HEK293T (cell line): ENCODE measurements at regions not wholly inside any gene's neighbourhood (a gene's known extent, or its start where the extent isn't known, plus 50 kb on each side); places are given as distances from the start of the nearest gene placed in this dataset.

Source experiments
- CTCF ChIA-PET: fragments of 350-600 bp; formaldehyde crosslinking; extraction: SDS; loops from one replicate; lab custom pipeline; 2021; ENCODE audit warnings: antibody characterized with exemption, inconsistent platforms; lab: Yijun Ruan, JAX
- POLR2A ChIA-PET: fragments of 350-600 bp; formaldehyde crosslinking; extraction: SDS; loops from one replicate; lab custom pipeline; 2020; ENCODE audit warnings: antibody characterized with exemption, inconsistent platforms; lab: Yijun Ruan, JAX
- DNase-seq: peaks from one replicate; pipeline ENCODE4 v3.0.0; 2012; ENCODE audit warnings: mixed read lengths; ENCODE audit errors: extremely low spot score
- ARNT ChIP-seq: fragments of 450-650 bp; IDR thresholded peaks from 2 replicates; pipeline ENCODE4 v1.6.1; 2017; ENCODE audit warnings: mild to moderate bottlenecking
- BHLHE40 ChIP-seq: fragments of 450-650 bp; IDR thresholded peaks from 2 replicates; pipeline ENCODE4 v1.6.1; 2016; ENCODE audit warnings: mild to moderate bottlenecking, moderate library complexity, borderline replicate concordance
- CTBP1 ChIP-seq: fragments of 450-650 bp; IDR thresholded peaks from 2 replicates; pipeline ENCODE4 v1.6.1; 2016; ENCODE audit warnings: borderline replicate concordance
- ELF4 ChIP-seq: fragments of 450-650 bp; IDR thresholded peaks from 2 replicates; pipeline ENCODE4 v1.6.1; 2017; ENCODE audit warnings: antibody characterized with exemption
- FOXA1 ChIP-seq: fragments of 450-650 bp; IDR thresholded peaks from 2 replicates; pipeline ENCODE4 v1.6.1; 2016; ENCODE audit warnings: mild to moderate bottlenecking
- FOXK2 ChIP-seq: fragments of 450-650 bp; IDR thresholded peaks from 2 replicates; pipeline ENCODE4 v1.6.1; 2016; ENCODE audit warnings: mild to moderate bottlenecking
- FOXM1 ChIP-seq: fragments of 450-650 bp; IDR thresholded peaks from 2 replicates; pipeline ENCODE4 v1.6.1; 2017; ENCODE audit warnings: mild to moderate bottlenecking, borderline replicate concordance
- HDGF ChIP-seq: fragments of 450-650 bp; IDR thresholded peaks from 2 replicates; pipeline ENCODE4 v1.6.1; 2017; ENCODE audit warnings: antibody characterized with exemption, borderline replicate concordance
- L3MBTL2 ChIP-seq: fragments of 450-650 bp; conservative IDR thresholded peaks from 2 replicates; pipeline ENCODE4 v1.6.1; 2016; ENCODE audit warnings: mild to moderate bottlenecking
- LEF1 ChIP-seq: fragments of 450-650 bp; IDR thresholded peaks from 2 replicates; pipeline ENCODE4 v1.6.1; 2017; ENCODE audit warnings: mild to moderate bottlenecking, borderline replicate concordance
- NFRKB ChIP-seq: fragments of 450-650 bp; IDR thresholded peaks from 2 replicates; pipeline ENCODE4 v1.6.1; 2016; ENCODE audit warnings: mild to moderate bottlenecking, moderate library complexity
- SP1 ChIP-seq: fragments of 450-650 bp; IDR thresholded peaks from 2 replicates; pipeline ENCODE4 v1.6.1; 2017
- SUZ12 ChIP-seq: fragments of 450-650 bp; IDR thresholded peaks from 2 replicates; pipeline ENCODE4 v1.6.1; 2016; ENCODE audit warnings: mild to moderate bottlenecking
- TARDBP ChIP-seq: fragments of 450-650 bp; IDR thresholded peaks from 2 replicates; pipeline ENCODE4 v1.6.1; 2016
- ZNF384 ChIP-seq: fragments of 450-650 bp; IDR thresholded peaks from 2 replicates; pipeline ENCODE4 v1.6.1; 2016
- TF ChIP-seq, protein P1 (sequence below): fragments of 450-650 bp; IDR thresholded peaks from 2 replicates; pipeline ENCODE4 v1.6.1; 2016

DNA sequence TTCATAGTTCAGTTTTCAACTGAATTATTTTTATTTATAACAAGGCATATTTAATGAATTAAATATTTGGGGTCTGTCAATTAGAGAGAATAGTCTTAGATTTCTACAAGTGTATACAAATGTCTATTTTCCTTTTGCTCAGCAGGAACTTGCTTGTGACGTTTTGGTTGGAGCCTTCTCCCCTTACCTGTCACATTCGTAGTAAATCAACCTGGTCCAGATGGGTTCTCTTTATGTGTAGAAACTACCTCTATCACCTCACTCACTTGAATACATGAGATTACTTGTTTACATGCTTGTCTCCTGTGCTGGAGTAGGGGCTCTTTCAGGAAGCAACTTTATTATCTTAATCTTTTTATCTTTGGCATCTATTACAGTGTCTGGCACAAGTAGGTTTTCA lies 938.3 kb upstream of the IGFBP7 start:
- no peak for TF ChIP-seq L3MBTL2
- TF ChIP-seq LEF1: no peak
- no peak for TF ChIP-seq TARDBP
- no peak for TF ChIP-seq SP1
- no peak for TF ChIP-seq FOXM1
- no peak for TF ChIP-seq CTBP1
- no peak for TF ChIP-seq HDGF
- no peak for TF ChIP-seq SUZ12
- no peak for TF ChIP-seq FOXA1
- TF ChIP-seq, protein P1, sequence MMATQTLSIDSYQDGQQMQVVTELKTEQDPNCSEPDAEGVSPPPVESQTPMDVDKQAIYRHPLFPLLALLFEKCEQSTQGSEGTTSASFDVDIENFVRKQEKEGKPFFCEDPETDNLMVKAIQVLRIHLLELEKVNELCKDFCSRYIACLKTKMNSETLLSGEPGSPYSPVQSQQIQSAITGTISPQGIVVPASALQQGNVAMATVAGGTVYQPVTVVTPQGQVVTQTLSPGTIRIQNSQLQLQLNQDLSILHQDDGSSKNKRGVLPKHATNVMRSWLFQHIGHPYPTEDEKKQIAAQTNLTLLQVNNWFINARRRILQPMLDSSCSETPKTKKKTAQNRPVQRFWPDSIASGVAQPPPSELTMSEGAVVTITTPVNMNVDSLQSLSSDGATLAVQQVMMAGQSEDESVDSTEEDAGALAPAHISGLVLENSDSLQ: no peak
- no peak for TF ChIP-seq ZNF384
- TF ChIP-seq FOXK2: no peak
- no peak for TF ChIP-seq ELF4
- ChIA-PET POLR2A (no interaction called here), CTCF (no interaction called here)
- DNase-seq: no peak

DNA sequence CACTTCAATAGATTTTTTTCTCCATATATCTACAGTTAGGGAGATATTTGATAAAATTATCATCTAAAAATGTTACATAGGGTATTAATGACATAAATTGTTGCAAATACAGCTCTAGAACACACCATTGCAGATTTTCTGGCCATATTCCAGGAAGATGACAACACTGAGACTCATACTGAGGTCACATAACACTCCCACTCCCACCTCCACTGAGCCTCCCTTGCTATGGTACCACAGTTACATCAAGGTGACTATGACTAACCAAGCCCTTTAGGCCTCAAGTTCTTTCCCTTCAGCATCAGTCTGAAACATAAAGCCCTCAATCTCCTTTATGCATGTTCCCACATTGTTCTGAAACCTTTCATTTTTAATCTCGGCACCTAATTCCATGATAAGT lies 932.0 kb upstream of the IGFBP7 start:
- TF ChIP-seq NFRKB (no peak), CTBP1 (no peak), HDGF (no peak)
- ChIA-PET CTCF (no interaction called here), POLR2A (no interaction called here)
- no peak for DNase-seq

DNA sequence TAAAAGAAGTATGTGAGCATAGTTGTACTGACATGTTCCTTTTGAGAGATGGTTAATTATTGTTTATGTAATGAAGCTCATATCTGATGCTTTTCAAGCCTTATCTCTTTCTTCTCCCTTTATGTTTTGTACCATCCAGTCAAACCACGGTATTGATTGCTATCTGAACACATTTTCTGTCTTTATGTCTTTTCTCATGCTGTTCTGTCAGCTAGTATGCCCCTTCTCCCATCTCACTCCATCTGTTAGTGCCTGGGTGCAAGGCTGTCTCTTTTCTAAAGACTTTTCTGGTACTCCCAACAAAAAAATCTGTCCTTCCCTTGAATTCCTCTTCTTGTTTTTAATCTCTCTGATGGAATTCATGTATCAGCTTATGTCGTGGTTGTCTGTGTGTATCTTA lies 883.8 kb upstream of the IGFBP7 start:
- ChIA-PET POLR2A (no interaction called here), CTCF (no interaction called here)
- DNase-seq: no peak
- TF ChIP-seq TARDBP (no peak), SUZ12 (no peak), ELF4 (no peak), ARNT (no peak), NFRKB (no peak), SP1 (no peak), L3MBTL2 (no peak), LEF1 (no peak), FOXK2 (no peak), FOXA1 (no peak), CTBP1 (no peak), FOXM1 (no peak), HDGF (no peak), BHLHE40 (no peak)
- TF ChIP-seq, protein P1: no peak

DNA sequence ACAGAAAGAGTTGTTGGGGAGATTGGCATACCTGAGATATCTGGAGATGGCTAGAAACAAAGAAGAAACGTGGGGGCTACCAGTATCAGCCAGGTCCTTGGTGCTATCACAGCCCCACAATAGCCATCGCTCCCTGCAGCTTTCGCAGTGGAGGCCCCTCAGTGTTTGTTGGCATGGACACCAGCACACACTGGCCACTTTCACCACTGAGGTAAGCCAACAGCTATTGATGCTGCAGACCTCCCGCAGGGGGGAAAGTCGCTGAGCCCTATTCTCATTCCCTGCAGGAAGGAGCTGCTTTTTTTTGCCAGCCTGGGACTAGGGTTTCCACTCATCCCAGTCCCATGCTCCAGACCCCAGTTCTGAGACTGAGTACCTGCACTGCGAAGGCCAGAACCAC lies 879.2 kb upstream of the IGFBP7 start:
- DNase-seq: no peak
- ChIA-PET POLR2A (no interaction called here), CTCF (no interaction called here)
- TF ChIP-seq HDGF (no peak), L3MBTL2 (no peak), LEF1 (no peak), ARNT (no peak), FOXM1 (no peak)
- TF ChIP-seq, protein P1: no peak

DNA sequence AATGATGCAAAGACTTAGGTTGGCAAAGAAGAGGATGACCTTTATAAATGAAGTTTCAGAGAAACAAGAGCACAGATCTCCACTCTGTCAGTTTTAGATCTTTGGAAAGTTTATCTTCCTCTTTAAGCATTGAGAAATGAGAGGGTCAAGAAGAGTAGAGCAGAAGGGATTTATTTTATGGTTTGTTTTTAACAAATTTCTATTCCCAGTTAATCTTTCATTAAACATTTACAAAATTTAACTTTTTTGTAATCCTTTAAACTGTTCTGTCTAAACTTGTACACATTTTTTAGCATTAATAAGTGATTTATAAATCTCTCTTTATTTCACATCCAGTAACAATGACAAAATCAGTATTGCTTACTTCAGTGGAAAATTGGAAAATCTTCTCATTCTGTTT lies 875.0 kb upstream of the IGFBP7 start:
- ChIA-PET CTCF (no interaction called here), POLR2A (no interaction called here)
- TF ChIP-seq, protein P1: no peak
- TF ChIP-seq TARDBP: no peak
- TF ChIP-seq LEF1: no peak
- TF ChIP-seq SP1: no peak
- no peak for TF ChIP-seq NFRKB
- TF ChIP-seq CTBP1: no peak
- TF ChIP-seq HDGF: no peak
- no peak for TF ChIP-seq FOXA1
- no peak for DNase-seq

DNA sequence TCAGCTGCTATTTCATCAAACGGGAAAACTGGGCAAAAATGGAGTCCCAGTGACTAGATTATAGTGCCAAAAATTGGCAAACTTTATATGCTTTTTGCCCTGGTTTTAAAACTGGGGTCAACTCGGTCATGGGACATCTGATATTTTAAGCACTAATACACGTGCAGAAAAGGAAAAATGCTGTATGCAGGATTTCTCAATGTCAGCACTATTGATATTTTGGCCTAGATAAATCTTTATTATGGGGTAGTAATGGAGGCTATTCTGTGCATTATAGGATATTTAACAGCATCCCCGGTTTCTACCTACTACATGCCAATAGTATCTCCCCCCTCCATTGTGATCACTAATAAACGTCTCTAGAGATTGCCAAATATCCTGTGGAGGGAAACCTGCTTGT lies 870.9 kb upstream of the IGFBP7 start:
- CTCF ChIA-PET: no interaction called here
- TF ChIP-seq HDGF (no peak), CTBP1 (no peak), NFRKB (no peak), ARNT (no peak), SUZ12 (no peak), BHLHE40 (no peak), FOXM1 (no peak), LEF1 (no peak), TARDBP (no peak)
- TF ChIP-seq, protein P1: no peak
- no peak for DNase-seq
- POLR2A ChIA-PET: no interaction called here
